Activated B cell treated with CpG ODN at 0.5 μM for 24 hours (primary cell): ENCODE measurements at regions not wholly inside any gene's neighbourhood (a gene's known extent, or its start where the extent isn't known, plus 50 kb on each side); places are given as distances from the start of the nearest gene placed in this dataset.

Experiments used
- ATAC-seq: fragments of 200-7000 bp; cut with Tn5 transposase; one replicate; pipeline ENCODE4 v1.10.0; 2021; ENCODE audit warnings: low read depth, mild to moderate bottlenecking, moderate library complexity
- CTCF ChIA-PET: fragments of 350-600 bp; sonication (Branson Sonifier 250); formaldehyde crosslinking; loops from one replicate; lab custom pipeline; 2021; ENCODE audit warnings: antibody characterized with exemption; lab: Charles Lee
- POLR2A ChIA-PET: fragments of 350-600 bp; sonication (Branson Sonifier 250); formaldehyde crosslinking; loops from one replicate; lab custom pipeline; 2021; ENCODE audit warnings: antibody characterized with exemption; lab: Charles Lee
- DNase-seq: peaks from one replicate; pipeline ENCODE4 v3.0.0; 2022
- H3K27ac Mint-ChIP-seq: one replicate; pipeline ENCODE4 v1.8.0; 2020; ENCODE audit warnings: mixed read lengths
- H3K27me3 Mint-ChIP-seq: one replicate; pipeline ENCODE4 v1.8.0; 2021; ENCODE audit warnings: mixed read lengths
- H3K36me3 Mint-ChIP-seq: one replicate; pipeline ENCODE4 v1.8.0; 2021; ENCODE audit warnings: low read depth, mixed read lengths
- H3K4me1 Mint-ChIP-seq: one replicate; pipeline ENCODE4 v1.8.0; 2021; ENCODE audit warnings: mixed read lengths
- H3K4me3 Mint-ChIP-seq: one replicate; pipeline ENCODE4 v1.8.0; 2020; ENCODE audit warnings: mild to moderate bottlenecking, mixed read lengths
- H3K9me3 Mint-ChIP-seq: one replicate; pipeline ENCODE4 v1.8.0; 2020; ENCODE audit warnings: mixed read lengths
- intact Hi-C: fragments of 100-400 bp; cut with micrococcal nuclease; formaldehyde crosslinking; loops from one replicate; pipeline ENCODE4 v1.15.1; 2024
- TF ChIP-seq, protein P1 (sequence below): fragments of 200-600 bp; IDR thresholded peaks from one replicate; pipeline ENCODE4 v1.8.0; 2022; ENCODE audit warnings: antibody characterized with exemption, mild to moderate bottlenecking

DNA sequence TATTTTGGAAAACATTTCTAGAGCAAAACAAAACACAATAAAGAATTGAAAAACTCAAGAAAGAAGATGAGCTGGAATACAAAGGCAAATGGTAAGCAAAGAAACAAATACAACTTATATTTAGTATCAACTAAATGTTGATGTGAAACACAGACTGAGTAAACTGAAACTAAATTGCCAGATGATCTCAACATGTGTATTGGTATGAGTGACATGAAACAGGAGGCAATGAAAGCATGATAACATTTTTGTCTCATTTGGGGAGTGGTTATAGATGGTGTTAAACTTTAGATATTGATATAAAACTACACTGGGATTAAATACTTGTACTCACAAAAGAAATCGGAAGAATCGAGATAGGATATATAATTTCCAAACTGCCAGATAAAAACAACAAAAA, 805.6 kb upstream of the CXADR start:
- Mint-ChIP-seq H3K27ac (no peak overlapping the region), H3K4me1 (no peaks in the 10 kb centered on the region), H3K36me3 (no peaks in the 10 kb centered on the region), H3K27me3 (no peaks in the 10 kb centered on the region), H3K9me3 (peaks cover 5% of the 10 kb centered on the region), H3K4me3 (no peak overlapping the region)
- intact Hi-C loops: no loop called here
- ChIA-PET CTCF (no interaction called here), POLR2A (no interaction called here)
- DNase-seq (no peak), ATAC-seq (no peak)
- TF ChIP-seq, protein P1, sequence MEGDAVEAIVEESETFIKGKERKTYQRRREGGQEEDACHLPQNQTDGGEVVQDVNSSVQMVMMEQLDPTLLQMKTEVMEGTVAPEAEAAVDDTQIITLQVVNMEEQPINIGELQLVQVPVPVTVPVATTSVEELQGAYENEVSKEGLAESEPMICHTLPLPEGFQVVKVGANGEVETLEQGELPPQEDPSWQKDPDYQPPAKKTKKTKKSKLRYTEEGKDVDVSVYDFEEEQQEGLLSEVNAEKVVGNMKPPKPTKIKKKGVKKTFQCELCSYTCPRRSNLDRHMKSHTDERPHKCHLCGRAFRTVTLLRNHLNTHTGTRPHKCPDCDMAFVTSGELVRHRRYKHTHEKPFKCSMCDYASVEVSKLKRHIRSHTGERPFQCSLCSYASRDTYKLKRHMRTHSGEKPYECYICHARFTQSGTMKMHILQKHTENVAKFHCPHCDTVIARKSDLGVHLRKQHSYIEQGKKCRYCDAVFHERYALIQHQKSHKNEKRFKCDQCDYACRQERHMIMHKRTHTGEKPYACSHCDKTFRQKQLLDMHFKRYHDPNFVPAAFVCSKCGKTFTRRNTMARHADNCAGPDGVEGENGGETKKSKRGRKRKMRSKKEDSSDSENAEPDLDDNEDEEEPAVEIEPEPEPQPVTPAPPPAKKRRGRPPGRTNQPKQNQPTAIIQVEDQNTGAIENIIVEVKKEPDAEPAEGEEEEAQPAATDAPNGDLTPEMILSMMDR: no peak

DNA sequence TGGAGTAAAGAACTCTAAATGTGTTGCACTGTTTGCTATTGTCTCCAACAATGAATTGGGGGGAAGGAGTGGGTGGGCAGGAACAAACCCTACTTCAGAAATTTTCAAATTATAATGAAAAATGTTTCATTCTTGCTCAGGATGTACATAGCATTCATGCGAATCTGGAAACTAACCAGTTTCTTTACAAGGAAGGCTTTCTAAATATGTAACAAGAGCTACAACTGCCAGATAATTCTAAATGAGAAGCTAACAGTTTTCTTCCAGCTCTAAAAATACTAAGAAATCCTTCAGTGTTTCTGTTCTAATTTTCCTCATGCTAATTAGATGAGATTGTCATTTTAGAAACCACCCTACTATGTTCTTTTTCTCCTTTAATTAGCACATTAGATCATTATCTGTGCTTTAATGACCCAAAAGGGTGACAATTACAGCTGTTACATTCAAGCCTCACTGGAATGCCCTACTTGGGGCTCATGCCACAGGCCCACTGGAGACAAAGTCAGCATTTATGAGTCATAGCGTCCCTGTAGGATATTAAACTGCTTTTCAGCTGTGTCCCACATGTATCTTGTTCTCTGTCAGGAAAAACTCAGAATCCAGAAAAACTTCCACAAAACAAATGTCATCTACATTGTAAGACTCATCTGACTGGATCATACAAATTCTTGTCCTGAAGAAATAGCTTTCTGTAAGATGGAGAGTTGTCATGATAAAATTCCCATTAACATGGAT, 804.6 kb upstream of the CXADR start:
- CTCF ChIA-PET: no interaction called here
- no peaks in the 10 kb centered on the region for H3K4me1 Mint-ChIP-seq
- ATAC-seq: no peak

DNA sequence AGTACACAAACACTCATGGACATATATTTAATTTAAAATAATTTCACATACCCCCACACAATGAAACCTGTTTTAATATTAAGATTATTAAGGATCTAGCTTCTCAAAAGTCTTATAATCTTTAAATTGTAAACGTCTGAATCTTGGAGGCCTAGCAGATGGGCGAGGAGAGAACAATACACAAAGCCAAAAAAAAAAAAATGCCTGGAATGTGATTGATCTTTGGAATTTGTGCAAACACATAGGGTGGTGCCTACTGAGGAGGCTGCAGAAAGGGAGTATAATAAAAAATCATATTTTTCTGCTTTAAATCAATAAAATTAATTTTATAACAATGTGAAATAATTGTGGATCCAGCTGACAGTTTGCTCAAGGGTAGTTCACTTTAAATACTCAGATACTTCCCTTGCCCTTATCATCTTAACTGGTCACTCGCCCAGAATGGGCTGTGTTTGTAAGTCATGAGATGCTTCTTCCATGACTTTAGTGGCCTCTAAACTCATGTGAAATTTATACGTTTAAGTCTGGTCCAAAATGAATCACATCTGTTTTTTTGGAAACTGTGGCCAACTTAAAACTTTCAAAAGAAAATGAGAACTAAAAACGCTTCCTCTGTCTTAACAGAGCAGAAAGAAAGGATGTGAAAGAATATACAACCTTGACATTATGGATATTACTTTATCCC, 802.8 kb upstream of the CXADR start:
- ChIA-PET POLR2A (no interaction called here), CTCF (no interaction called here)
- no peak overlapping the region for H3K27ac Mint-ChIP-seq
- H3K36me3 Mint-ChIP-seq: no peaks in the 10 kb centered on the region
- ATAC-seq: no peak
- peaks cover 11% of the 10 kb centered on the region for H3K9me3 Mint-ChIP-seq
- no peak overlapping the region for H3K4me3 Mint-ChIP-seq
- DNase-seq: no peak
- TF ChIP-seq, protein P1: no peak
- intact Hi-C loops: no loop called here
- H3K4me1 Mint-ChIP-seq: no peaks in the 10 kb centered on the region
- H3K27me3 Mint-ChIP-seq: no peaks in the 10 kb centered on the region

More for the DNA sequence above, 804.6 kb upstream of the CXADR start:
- H3K27me3 Mint-ChIP-seq: no peaks in the 10 kb centered on the region
- H3K36me3 Mint-ChIP-seq: no peaks in the 10 kb centered on the region
- H3K27ac Mint-ChIP-seq: no peak overlapping the region
- H3K9me3 Mint-ChIP-seq: peaks cover 8% of the 10 kb centered on the region
- TF ChIP-seq, protein P1: no peak
- DNase-seq: no peak
- POLR2A ChIA-PET: no interaction called here
- no peak overlapping the region for H3K4me3 Mint-ChIP-seq
- intact Hi-C loops: no loop called here

DNA sequence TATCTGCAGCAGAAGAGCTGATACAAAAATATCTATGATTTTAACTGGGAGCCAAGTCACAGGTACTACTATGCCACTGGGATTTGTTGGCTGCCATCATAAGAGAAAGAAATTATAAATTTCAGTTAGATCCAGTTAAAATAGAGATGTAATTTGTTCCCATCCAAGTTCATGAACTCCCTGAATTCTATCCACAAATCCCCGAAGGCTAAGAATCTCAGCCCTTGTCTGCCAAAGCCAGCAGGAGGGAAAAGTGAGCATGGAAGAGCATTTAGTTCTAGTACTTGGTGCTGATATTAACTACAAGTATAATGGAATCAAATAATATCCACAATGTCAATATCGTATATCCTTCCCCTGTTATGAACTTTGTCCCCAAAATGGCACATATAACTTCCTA, 801.1 kb upstream of the CXADR start:
- intact Hi-C loops: no loop called here
- DNase-seq (no peak), ATAC-seq (no peak)
- Mint-ChIP-seq H3K4me3 (no peak overlapping the region), H3K4me1 (no peaks in the 10 kb centered on the region), H3K27ac (no peak overlapping the region), H3K9me3 (peaks cover 13% of the 10 kb centered on the region), H3K36me3 (no peaks in the 10 kb centered on the region), H3K27me3 (no peaks in the 10 kb centered on the region)
- ChIA-PET CTCF (no interaction called here), POLR2A (no interaction called here)
- TF ChIP-seq, protein P1: no peak

DNA sequence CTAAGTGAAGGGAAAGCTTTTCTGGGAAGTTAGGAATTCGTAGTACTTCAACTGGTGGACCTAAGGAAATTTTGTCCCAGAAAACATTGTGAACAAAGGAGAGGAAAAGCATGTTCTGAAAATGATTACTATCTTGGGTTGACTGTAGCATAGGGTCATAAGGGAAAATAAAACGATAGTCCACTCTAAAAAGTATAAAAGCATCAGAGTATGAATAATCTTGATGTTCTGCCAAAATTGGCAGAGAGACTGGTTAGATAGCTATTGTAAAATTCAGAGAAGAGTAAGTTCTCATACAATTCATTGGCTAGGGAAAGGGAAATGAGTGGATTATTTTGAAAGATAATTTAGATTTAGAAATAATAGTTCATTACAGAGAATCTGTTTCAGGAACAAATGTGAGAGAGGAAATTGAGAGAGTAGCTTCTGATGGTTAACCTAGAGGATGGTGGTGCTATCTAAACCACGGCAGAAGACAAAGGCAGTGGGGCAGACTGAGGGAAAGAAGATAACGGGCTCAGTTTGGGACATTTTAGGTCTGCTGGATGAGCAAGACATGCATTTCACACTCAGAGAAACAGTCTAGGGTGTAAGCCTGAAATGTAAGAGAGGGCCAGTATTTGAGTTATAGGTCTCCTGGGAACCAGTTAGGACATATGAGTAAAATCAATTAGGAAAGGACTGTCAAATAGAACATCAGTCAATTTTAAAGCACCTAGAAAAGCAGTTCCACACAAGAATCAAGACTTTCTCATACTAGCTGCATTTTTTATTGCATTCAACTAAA, 799.3 kb upstream of the CXADR start:
- no peaks in the 10 kb centered on the region for H3K36me3 Mint-ChIP-seq
- no peak overlapping the region for H3K27ac Mint-ChIP-seq
- intact Hi-C loops: no loop called here
- H3K4me3 Mint-ChIP-seq: no peak overlapping the region
- H3K27me3 Mint-ChIP-seq: no peaks in the 10 kb centered on the region
- TF ChIP-seq, protein P1: no peak
- ChIA-PET POLR2A (no interaction called here), CTCF (no interaction called here)
- no peaks in the 10 kb centered on the region for H3K4me1 Mint-ChIP-seq
- ATAC-seq: no peak
- no peak for DNase-seq
- peaks cover 13% of the 10 kb centered on the region for H3K9me3 Mint-ChIP-seq
